H1 (cell line): ENCODE measurements at regions not wholly inside any gene's neighbourhood (a gene's known extent, or its start where the extent isn't known, plus 50 kb on each side); places are given as distances from the start of the nearest gene placed in this dataset.

Source experiments
- CTCF ChIA-PET: fragments of 300-600 bp; sonication (Branson Sonifier 250); formaldehyde crosslinking; loops from one replicate; lab custom pipeline; 2021; ENCODE audit not compliant: partially characterized antibody; lab: Charles Lee
- POLR2A ChIA-PET: fragments of 300-600 bp; sonication (Branson Sonifier 250); formaldehyde crosslinking; loops from one replicate; lab custom pipeline; 2021; ENCODE audit warnings: inconsistent platforms; ENCODE audit not compliant: partially characterized antibody; lab: Charles Lee
- DNase-seq, 2 experiments: peaks; one replicate each; pipeline versions ENCODE4 v3.0.0 to v3.0.0-alpha.2; 2010 to 2022; ENCODE audit warnings: low spot score in 2 of 2, low read depth in 1 of 2, mixed read lengths in 1 of 2
- FAIRE-seq: peaks from 2 replicates; lab custom pipeline; 2011; peaks lifted over from hg19 to GRCh38; lab: Jason Lieb, UNC
- H2AFZ ChIP-seq: 2 replicates; pipeline ENCODE4 v1.8.1; 2012; ENCODE audit warnings: low read length, inconsistent platforms
- H2AK5ac ChIP-seq: 2 replicates; pipeline ENCODE4 v1.6.1; 2013; ENCODE audit warnings: low read depth, low read length
- H2BK120ac ChIP-seq: replicated peaks from 2 replicates; pipeline ENCODE3; 2013; ENCODE audit warnings: low read depth, low read length, inconsistent platforms
- H2BK12ac ChIP-seq: 2 replicates; pipeline ENCODE4 v1.6.1; 2013; ENCODE audit warnings: low read depth, low read length
- H2BK15ac ChIP-seq: 2 replicates; pipeline ENCODE4 v1.6.1; 2013; ENCODE audit warnings: low read length
- H2BK20ac ChIP-seq: 2 replicates; pipeline ENCODE4 v1.6.1; 2013; ENCODE audit warnings: low read length
- H2BK5ac ChIP-seq: 2 replicates; pipeline ENCODE4 v1.6.1; 2013; ENCODE audit warnings: low read depth, low read length
- H3K14ac ChIP-seq: 2 replicates; pipeline ENCODE4 v1.6.1; 2013; ENCODE audit warnings: inconsistent platforms; ENCODE audit not compliant: insufficient read length
- H3K18ac ChIP-seq: 2 replicates; pipeline ENCODE4 v1.6.1; 2013; ENCODE audit warnings: low read length; ENCODE audit errors: extremely low read depth
- H3K23ac ChIP-seq: 2 replicates; pipeline ENCODE4 v1.6.1; 2013; ENCODE audit warnings: inconsistent platforms; ENCODE audit not compliant: insufficient read length
- H3K23me2 ChIP-seq: 2 replicates; pipeline ENCODE4 v1.6.1; 2013; ENCODE audit warnings: low read depth, low read length
- H3K27ac ChIP-seq: 2 replicates; pipeline ENCODE4 v1.6.1; 2011; ENCODE audit warnings: low read depth, low read length, inconsistent platforms
- H3K27me3 ChIP-seq, 4 experiments: replicated peaks in 1 of 4; 1 replicate in 1 of 4; 2 replicates in 3 of 4; pipeline versions ENCODE4 v1.6.1 to v1.8.1; 2011 to 2013; ENCODE audit warnings: low read length in 3 of 4, mild to moderate bottlenecking in 3 of 4, inconsistent platforms in 2 of 4, mixed read lengths in 2 of 4, moderate library complexity in 1 of 4; ENCODE audit not compliant: control insufficient read depth in 3 of 4, insufficient read depth in 3 of 4; ENCODE audit errors: extremely low read depth in 1 of 4
- H3K36me3 ChIP-seq, 4 experiments: 2 replicates each; pipeline versions ENCODE4 v1.6.1 to v1.8.1; 2011 to 2013; ENCODE audit warnings: mild to moderate bottlenecking in 4 of 4, low read length in 3 of 4, moderate library complexity in 2 of 4, control low read depth in 1 of 4, inconsistent platforms in 1 of 4; ENCODE audit not compliant: insufficient read depth in 4 of 4, control insufficient read depth in 2 of 4
- H3K4ac ChIP-seq: replicated peaks from 2 replicates; pipeline ENCODE3; 2013; ENCODE audit warnings: low read length, low read depth, mixed read lengths, inconsistent platforms; ENCODE audit not compliant: insufficient read length
- H3K4me1 ChIP-seq, 4 experiments: replicated peaks in 1 of 4; 1 replicate in 1 of 4; 2 replicates in 3 of 4; pipeline versions ENCODE4 v1.6.1 to v1.8.1; 2011 to 2013; ENCODE audit warnings: low read length in 3 of 4, inconsistent platforms in 2 of 4, mixed read lengths in 1 of 4; ENCODE audit not compliant: insufficient read depth in 4 of 4, control insufficient read depth in 3 of 4
- H3K4me2 ChIP-seq, 2 experiments: 2 replicates each; pipeline versions ENCODE4 v1.6.1 to v1.8.1; 2011 to 2013; ENCODE audit warnings: low read depth in 2 of 2, low read length in 2 of 2, control low read depth in 1 of 2, inconsistent platforms in 1 of 2, mild to moderate bottlenecking in 1 of 2; ENCODE audit not compliant: insufficient read depth in 1 of 2
- H3K4me3 ChIP-seq, 4 experiments: fragments of 200-600, 300-600 bp in 1 of 4; sonication (generic), shearing (Covaris generic), sonication (Bioruptor Twin) in 1 of 4; 2 replicates each; pipeline versions ENCODE4 v1.5.1 to v1.8.1; 2011 to 2016; ENCODE audit warnings: low read length in 4 of 4, low read depth in 3 of 4, control low read depth in 2 of 4, inconsistent platforms in 2 of 4, mild to moderate bottlenecking in 2 of 4, mixed read lengths in 1 of 4, moderate library complexity in 1 of 4; ENCODE audit not compliant: insufficient read depth in 2 of 4; ENCODE audit errors: extremely low read depth in 1 of 4
- H3K56ac ChIP-seq: replicated peaks from 2 replicates; pipeline ENCODE3; 2013; ENCODE audit warnings: low read depth, mild to moderate bottlenecking, mixed read lengths, low read length, inconsistent platforms; ENCODE audit not compliant: insufficient read length
- H3K79me1 ChIP-seq: 2 replicates; pipeline ENCODE4 v1.6.1; 2013; ENCODE audit warnings: low read depth, low read length, control low read depth
- H3K79me2 ChIP-seq, 2 experiments: 2 replicates each; pipeline versions ENCODE4 v1.6.1 to v1.8.1; 2012 to 2013; ENCODE audit warnings: low read length in 2 of 2, mild to moderate bottlenecking in 2 of 2, inconsistent platforms in 1 of 2; ENCODE audit not compliant: insufficient read depth in 2 of 2, control insufficient read depth in 1 of 2
- H3K9ac ChIP-seq, 4 experiments: replicated peaks in 1 of 4; 1 replicate in 1 of 4; 2 replicates in 3 of 4; pipeline versions ENCODE4 v1.6.1 to v1.8.1; 2011 to 2013; ENCODE audit warnings: low read depth in 3 of 4, low read length in 3 of 4, control low read depth in 2 of 4, mild to moderate bottlenecking in 2 of 4, moderate library complexity in 2 of 4, inconsistent platforms in 1 of 4; ENCODE audit errors: extremely low read depth in 1 of 4
- H3K9me3 ChIP-seq, 2 experiments: 2 replicates each; pipeline versions ENCODE4 v1.6.1 to v1.8.1; 2012 to 2013; ENCODE audit warnings: mild to moderate bottlenecking in 2 of 2, moderate library complexity in 2 of 2, control low read depth in 1 of 2, inconsistent platforms in 1 of 2, low read depth in 1 of 2, low read length in 1 of 2, mixed read lengths in 1 of 2; ENCODE audit not compliant: insufficient read depth in 2 of 2
- H4K20me1 ChIP-seq, 2 experiments: replicated peaks in 1 of 2; 2 replicates each; pipeline versions ENCODE3 to v1.8.1; 2011 to 2013; ENCODE audit warnings: inconsistent platforms in 2 of 2, low read length in 2 of 2, mild to moderate bottlenecking in 1 of 2; ENCODE audit not compliant: insufficient read depth in 2 of 2, control insufficient read depth in 1 of 2
- H4K5ac ChIP-seq: 2 replicates; pipeline ENCODE4 v1.6.1; 2013; ENCODE audit warnings: low read length, low read depth, mixed read lengths, inconsistent platforms; ENCODE audit not compliant: insufficient read length
- H4K8ac ChIP-seq: 2 replicates; pipeline ENCODE4 v1.8.0; 2013; ENCODE audit warnings: mild to moderate bottlenecking, moderate library complexity, low read length, inconsistent platforms; ENCODE audit not compliant: insufficient read depth; ENCODE audit errors: extremely low read depth
- H4K91ac ChIP-seq: replicated peaks from 2 replicates; pipeline ENCODE3; 2013; ENCODE audit warnings: low read length, mixed read lengths, inconsistent platforms; ENCODE audit not compliant: insufficient read length
- CBX5 ChIP-seq: fragments of 300-800, 300-1000 bp; sonication (generic); IDR thresholded peaks from 2 replicates; pipeline ENCODE4 v1.7.1; 2016; ENCODE audit warnings: antibody characterized with exemption, low read length, low read depth
- JUN ChIP-seq: IDR thresholded peaks from 2 replicates; pipeline ENCODE4 v1.6.1; 2011; ENCODE audit warnings: low read depth, mild to moderate bottlenecking, improper control_type of control experiment, low read length
- KDM1A ChIP-seq: fragments of 200-600, 300-600 bp; sonication (generic); IDR thresholded peaks from 2 replicates; pipeline ENCODE4 v1.7.1; 2016; ENCODE audit warnings: mild to moderate bottlenecking, low read length, borderline replicate concordance
- PHF8 ChIP-seq: fragments of 200-600 bp; sonication (generic); conservative IDR thresholded peaks from 2 replicates; pipeline ENCODE4 v1.7.1; 2012; ENCODE audit warnings: low read depth, mild to moderate bottlenecking, inconsistent platforms, low read length, moderate library complexity
- POLR2AphosphoS5 ChIP-seq: IDR thresholded peaks from 2 replicates; pipeline ENCODE4 v1.6.1; 2011; ENCODE audit warnings: low read depth, low read length
- RNF2 ChIP-seq: fragments of 200-900, 300-1000 bp; sonication (generic); IDR thresholded peaks from 2 replicates; pipeline ENCODE4 v1.7.1; 2016; ENCODE audit warnings: borderline replicate concordance, low read depth, mild to moderate bottlenecking, antibody characterized with exemption, low read length; ENCODE audit not compliant: poor library complexity, severe bottlenecking; ENCODE audit errors: missing control alignments
- SAP30 ChIP-seq: fragments of 300-600 bp; sonication (generic); IDR thresholded peaks from 2 replicates; pipeline ENCODE4 v1.7.1; 2012; ENCODE audit warnings: low read length, moderate library complexity, mild to moderate bottlenecking, inconsistent platforms; ENCODE audit not compliant: insufficient read depth, insufficient replicate concordance
- SUZ12 ChIP-seq: fragments of 200-600 bp; sonication (generic); IDR thresholded peaks from 2 replicates; pipeline ENCODE4 v1.6.1; 2012; ENCODE audit warnings: mild to moderate bottlenecking, inconsistent platforms, low read length, moderate library complexity, mixed read lengths
- TBP ChIP-seq: IDR thresholded peaks from 2 replicates; pipeline ENCODE4 v1.6.1; 2011; ENCODE audit warnings: low read depth, low read length, improper control_type of control experiment
- WGBS, 2 experiments: shearing (Covaris generic) in 1 of 2; methylation state at CpG; one replicate each; pipeline versions ENCODE4 v1.1.6 to v1.1.7; 2013 to 2015; ENCODE audit warnings: low lambda C conversion rate in 2 of 2, mixed read lengths in 2 of 2, inconsistent platforms in 1 of 2, low coverage in 1 of 2, missing lambda C conversion rate in 1 of 2; ENCODE audit not compliant: insufficient replicate concordance in 2 of 2, insufficient coverage in 1 of 2, insufficient read length in 1 of 2; ENCODE audit errors: extremely low coverage in 1 of 2, missing lambda C conversion rate in 1 of 2; 5-methylcytosine and 5-hydroxymethylcytosine counted together

- Histone ChIP-seq H4K91ac (no peak overlapping the region), H3K9ac (peak overlapping the region in 1 of 4 experiments; percentile 13; a peak in 1 of 7 replicates), H3K9me3 (no peaks in the 10 kb centered on the region), H2BK20ac (no peak overlapping the region), H2BK5ac (no peak overlapping the region), H3K23ac (no peak overlapping the region), H2BK12ac (no peak overlapping the region), H3K27ac (no peak overlapping the region), H3K18ac (no peak overlapping the region), H3K4me3 (no peak overlapping the region), H3K4me1 (peaks cover 0 to 5% (median 2%) of the 10 kb centered on the region in 4 experiments; a peak in 3 of 7 replicates), H3K23me2 (no peaks in the 10 kb centered on the region), H2BK120ac (no peak overlapping the region), H2BK15ac (no peak overlapping the region), H2AFZ (no peak overlapping the region), H3K79me2 (no peaks in the 10 kb centered on the region), H3K56ac (no peak overlapping the region), H4K20me1 (no peaks in the 10 kb centered on the region), H3K27me3 (no peaks in the 10 kb centered on the region), H4K8ac (no peak overlapping the region), H4K5ac (no peak overlapping the region), H3K36me3 (no peaks in the 10 kb centered on the region), H2AK5ac (no peak overlapping the region), H3K79me1 (no peaks in the 10 kb centered on the region), H3K14ac (no peak overlapping the region), H3K4ac (no peak overlapping the region), H3K4me2 (no peak overlapping the region)
- FAIRE-seq = no peak
- CTCF ChIA-PET = no interaction called here
- TF ChIP-seq SUZ12 (no peak), SAP30 (no peak), KDM1A (no peak), TBP (no peak), POLR2AphosphoS5 (no peak), CBX5 (no peak), PHF8 (no peak), RNF2 (no peak), JUN (no peak)
- POLR2A ChIA-PET = no interaction called here
- DNase-seq = no peak
- WGBS, 2 experiments = 98% methylated on average over 3 of the region's 3 CpGs; no CpG with 5 or more reads in 1 of the 2 experiments
Measured at GRCh38 chr2:226154610-226155009, 645.0 kb downstream of the IRS1 start.
